A673 (cell line): ENCODE measurements at regions not wholly inside any gene's neighbourhood (a gene's known extent, or its start where the extent isn't known, plus 50 kb on each side); places are given as distances from the start of the nearest gene placed in this dataset.

ENCODE experiments used
- BruUV-seq: library from RNA; stranded (reverse); fragments of 400-500 nt; replicated peaks from 2 replicates; lab custom pipeline; 2021; lab: Mats Ljungman, UMichigan
- CTCF ChIA-PET: fragments of 300-600 bp; sonication (Branson Sonifier 250); formaldehyde crosslinking; loops from one replicate; lab custom pipeline; 2022; ENCODE audit warnings: antibody characterized with exemption; lab: Charles Lee
- POLR2A ChIA-PET: fragments of 300-600 bp; sonication (Branson Sonifier 250); formaldehyde crosslinking; loops from one replicate; lab custom pipeline; 2022; ENCODE audit warnings: antibody characterized with exemption; ENCODE audit not compliant: low non-redundant PET; lab: Charles Lee
- DNase-seq: peaks from one replicate; pipeline ENCODE4 v3.0.0-alpha.2; 2015; ENCODE audit warnings: low spot score
- H3K27ac ChIP-seq: fragments of 200-600 bp; sonication (generic); 2 replicates; pipeline ENCODE4 v1.5.1; 2016; ENCODE audit warnings: mixed run types, low read depth, mild to moderate bottlenecking, mixed read lengths, antibody characterized with exemption, low read length; ENCODE audit not compliant: poor library complexity, severe bottlenecking
- H3K27me3 ChIP-seq: fragments of 200-600 bp; sonication (generic); replicated peaks from 2 replicates; pipeline ENCODE4 v1.6.1; 2017; ENCODE audit warnings: mixed run types, low read depth, mild to moderate bottlenecking, mixed read lengths, antibody characterized with exemption, low read length; ENCODE audit not compliant: insufficient read depth, poor library complexity
- H3K36me3 ChIP-seq: fragments of 200-600 bp; sonication (generic); 2 replicates; pipeline ENCODE4 v1.6.1; 2016; ENCODE audit warnings: mixed run types, mild to moderate bottlenecking, mixed read lengths, antibody characterized with exemption, low read length; ENCODE audit not compliant: insufficient read depth, poor library complexity, severe bottlenecking
- H3K4me1 ChIP-seq: fragments of 200-600 bp; sonication (generic); 2 replicates; pipeline ENCODE4 v1.6.1; 2017; ENCODE audit warnings: mixed run types, mild to moderate bottlenecking, mixed read lengths, antibody characterized with exemption, low read length; ENCODE audit not compliant: insufficient read depth, poor library complexity, severe bottlenecking
- H3K4me3 ChIP-seq: fragments of 200-600 bp; sonication (generic); 2 replicates; pipeline ENCODE4 v1.5.1; 2016; ENCODE audit warnings: low read depth, mixed run types, mild to moderate bottlenecking, mixed read lengths, low read length; ENCODE audit not compliant: poor library complexity, severe bottlenecking
- H3K9me3 ChIP-seq: fragments of 200-600 bp; sonication (generic); 2 replicates; pipeline ENCODE4 v1.6.1; 2016; ENCODE audit warnings: mixed run types, low read depth, mild to moderate bottlenecking, mixed read lengths, antibody characterized with exemption, low read length; ENCODE audit not compliant: poor library complexity, severe bottlenecking
- EZH2 ChIP-seq: fragments of 200-600 bp; sonication (generic); IDR thresholded peaks from 2 replicates; pipeline ENCODE4 v1.6.1; 2017; ENCODE audit warnings: borderline replicate concordance, low read depth, mild to moderate bottlenecking, mixed read lengths, antibody characterized with exemption, low read length; ENCODE audit not compliant: poor library complexity, severe bottlenecking
- intact Hi-C: fragments of 100-400 bp; cut with micrococcal nuclease; formaldehyde crosslinking; loops from one replicate; pipeline ENCODE4 v1.10.0; 2022; ENCODE audit not compliant: unreplicated experiment
- TF ChIP-seq, protein P1 (sequence below): fragments of 300-800, 200-600 bp; sonication (generic); conservative IDR thresholded peaks from 2 replicates; pipeline ENCODE4 v1.5.1; 2017; ENCODE audit warnings: low read depth, mild to moderate bottlenecking, antibody characterized with exemption, low read length, moderate library complexity, mixed read lengths

DNA sequence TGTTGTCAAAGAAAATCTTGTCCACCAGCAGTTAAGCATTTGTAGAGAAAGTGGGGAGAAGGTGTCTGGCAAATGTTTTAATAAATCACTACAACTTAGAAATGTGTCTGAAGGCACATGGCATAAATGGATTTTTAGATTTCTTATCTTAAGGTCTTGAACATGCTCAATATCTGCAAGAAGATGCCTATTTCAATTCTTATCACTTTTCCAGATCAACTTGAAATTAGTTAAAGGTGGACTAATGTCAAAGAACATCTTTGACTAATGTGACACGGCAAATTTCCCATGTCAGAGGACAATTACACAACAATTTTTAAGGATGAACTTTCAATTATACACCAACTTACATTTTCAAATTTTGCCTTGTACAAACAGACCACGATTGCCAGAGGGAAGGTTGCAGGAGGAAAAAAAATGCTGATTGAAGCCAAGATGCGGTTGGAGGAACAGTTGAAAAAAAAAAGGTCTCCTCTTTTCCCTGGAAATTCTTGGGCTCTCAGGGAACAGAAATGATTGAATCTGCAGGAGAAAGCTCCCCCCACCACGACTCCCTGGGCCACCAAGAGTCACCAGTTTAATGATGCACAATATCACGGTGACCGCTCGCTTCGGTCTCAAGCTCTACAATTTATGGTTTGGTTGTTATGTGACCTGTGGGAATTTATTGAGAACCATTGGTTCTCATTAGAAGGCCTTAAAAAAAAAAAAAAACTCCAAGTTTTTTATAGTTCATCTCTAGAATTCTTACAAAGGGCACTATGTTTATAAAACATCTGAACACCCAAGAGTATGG is 507.6 kb upstream of the ADAMTS9 start:
- TF ChIP-seq EZH2: no peak
- TF ChIP-seq, protein P1, sequence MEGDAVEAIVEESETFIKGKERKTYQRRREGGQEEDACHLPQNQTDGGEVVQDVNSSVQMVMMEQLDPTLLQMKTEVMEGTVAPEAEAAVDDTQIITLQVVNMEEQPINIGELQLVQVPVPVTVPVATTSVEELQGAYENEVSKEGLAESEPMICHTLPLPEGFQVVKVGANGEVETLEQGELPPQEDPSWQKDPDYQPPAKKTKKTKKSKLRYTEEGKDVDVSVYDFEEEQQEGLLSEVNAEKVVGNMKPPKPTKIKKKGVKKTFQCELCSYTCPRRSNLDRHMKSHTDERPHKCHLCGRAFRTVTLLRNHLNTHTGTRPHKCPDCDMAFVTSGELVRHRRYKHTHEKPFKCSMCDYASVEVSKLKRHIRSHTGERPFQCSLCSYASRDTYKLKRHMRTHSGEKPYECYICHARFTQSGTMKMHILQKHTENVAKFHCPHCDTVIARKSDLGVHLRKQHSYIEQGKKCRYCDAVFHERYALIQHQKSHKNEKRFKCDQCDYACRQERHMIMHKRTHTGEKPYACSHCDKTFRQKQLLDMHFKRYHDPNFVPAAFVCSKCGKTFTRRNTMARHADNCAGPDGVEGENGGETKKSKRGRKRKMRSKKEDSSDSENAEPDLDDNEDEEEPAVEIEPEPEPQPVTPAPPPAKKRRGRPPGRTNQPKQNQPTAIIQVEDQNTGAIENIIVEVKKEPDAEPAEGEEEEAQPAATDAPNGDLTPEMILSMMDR: no peak
- intact Hi-C loops: no loop called here
- Histone ChIP-seq H3K4me3 (no peak overlapping the region), H3K36me3 (no peaks in the 10 kb centered on the region), H3K4me1 (no peaks in the 10 kb centered on the region), H3K9me3 (no peaks in the 10 kb centered on the region), H3K27me3 (no peaks in the 10 kb centered on the region), H3K27ac (no peak overlapping the region)
- DNase-seq: no peak
- CTCF ChIA-PET: interaction anchor here (0.6 kb wide), 1 partner anchor 662 kb away, joined by 5 read pairs; no protein-coding TSS in a partner anchor
- POLR2A ChIA-PET: interaction anchor here (0.6 kb wide), 1 partner anchor 474 kb away, joined by 3 read pairs; no protein-coding TSS in a partner anchor
- no TSS peak for BruUV-seq

GRCh38 chr3:65194744-65195143 is 506.9 kb upstream of the ADAMTS9 start:
- H3K9me3 ChIP-seq: no peaks in the 10 kb centered on the region
- H3K36me3 ChIP-seq: no peaks in the 10 kb centered on the region
- H3K27me3 ChIP-seq: no peaks in the 10 kb centered on the region
- ChIA-PET CTCF (no interaction called here), POLR2A (interaction anchor here (0.6 kb wide), 1 partner anchor 474 kb away, joined by 3 read pairs; no protein-coding TSS in a partner anchor)
- no peak for DNase-seq
- intact Hi-C loops: no loop called here
- TF ChIP-seq, protein P1: no peak
- TF ChIP-seq EZH2: no peak
- no peaks in the 10 kb centered on the region for H3K4me1 ChIP-seq
- H3K27ac ChIP-seq: no peak overlapping the region
- BruUV-seq: no TSS peak
- H3K4me3 ChIP-seq: no peak overlapping the region

- POLR2A ChIA-PET: no interaction called here
These were observed 506.4 kb upstream of the ADAMTS9 start for GRCh38 chr3:65194047-65194714.

More at GRCh38 chr3:65194047-65194714, 506.4 kb upstream of the ADAMTS9 start:
- Histone ChIP-seq H3K36me3 (no peaks in the 10 kb centered on the region), H3K4me1 (no peaks in the 10 kb centered on the region), H3K4me3 (no peak overlapping the region), H3K27ac (no peak overlapping the region), H3K9me3 (no peaks in the 10 kb centered on the region), H3K27me3 (no peaks in the 10 kb centered on the region)
- no peak for TF ChIP-seq EZH2
- TF ChIP-seq, protein P1: no peak
- no peak for DNase-seq
- no TSS peak for BruUV-seq
- CTCF ChIA-PET: no interaction called here
- intact Hi-C loops: no loop called here
